ENCODE measurements at regions not wholly inside any gene's neighbourhood (a gene's known extent, or its start where the extent isn't known, plus 50 kb on each side); places are given as distances from the start of the nearest gene placed in this dataset.

- in situ Hi-C loops (cut with HindIII; ENCODE audit: low sequenced_read_pairs), result no loop called here
Observed at GRCh38 chr20:54708229-54708628, 232.8 kb downstream of the DOK5 start.

GRCh38 chr20:54707801-54708200 lies 232.4 kb downstream of the DOK5 start:
- in situ Hi-C loops (cut with HindIII; ENCODE audit: low sequenced_read_pairs), result no loop called here
- DNase-seq (ENCODE audit: low spot score), result no peak

More at GRCh38 chr20:54708229-54708628, 232.8 kb downstream of the DOK5 start:
- no peak for DNase-seq (ENCODE audit: low spot score)

DNA sequence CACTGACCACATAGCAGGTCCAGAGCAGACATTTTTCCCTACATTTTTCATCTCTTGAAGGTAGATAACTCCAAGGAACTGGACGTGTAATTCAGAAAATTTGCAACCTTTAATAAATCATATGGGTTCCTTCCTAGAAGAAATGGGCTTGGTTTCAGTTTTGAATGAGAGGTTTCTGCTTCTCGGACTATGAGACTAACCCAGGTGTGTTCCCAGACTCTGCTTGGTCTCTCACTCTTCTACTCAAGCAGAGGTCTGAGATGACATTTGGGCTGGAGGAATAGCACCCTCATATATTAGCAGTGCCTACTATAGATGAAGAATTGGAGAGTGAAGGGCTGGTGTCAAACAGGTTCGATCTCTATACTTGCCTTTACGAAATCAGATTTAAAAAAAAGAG lies 231.2 kb downstream of the DOK5 start:
- in situ Hi-C loops (cut with HindIII; ENCODE audit: low sequenced_read_pairs), result no loop called here
- DNase-seq (ENCODE audit: low spot score), result no peak

DNA sequence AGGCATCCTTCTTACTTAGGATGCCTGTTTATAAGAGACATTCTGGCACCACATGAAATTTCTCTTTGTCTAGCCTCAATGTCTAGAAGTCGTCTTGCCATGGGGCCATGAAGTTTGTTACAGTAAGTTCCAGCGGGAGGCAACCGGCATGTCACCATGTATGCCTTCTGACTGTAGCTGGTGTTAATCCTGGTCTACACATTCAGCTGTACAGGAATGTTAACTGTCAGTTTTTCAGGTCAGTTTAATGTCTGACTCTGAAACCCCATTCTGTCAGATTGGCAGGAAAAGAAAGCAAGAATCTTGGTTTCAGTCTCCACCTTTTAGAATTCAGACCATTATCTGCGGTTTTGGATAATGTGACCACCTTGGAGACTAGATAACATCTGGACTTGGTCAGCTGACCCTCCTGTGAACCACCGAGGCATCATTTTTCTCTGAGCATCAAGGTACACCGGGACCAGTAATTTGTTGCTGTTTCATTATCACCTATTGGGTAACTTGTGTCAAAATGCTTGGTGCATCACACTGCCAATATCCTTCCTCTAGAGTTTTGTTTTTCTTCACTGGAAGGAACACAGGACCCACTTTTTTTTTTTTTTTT lies 228.7 kb downstream of the DOK5 start:
- no peak for DNase-seq (ENCODE audit: low spot score)
- in situ Hi-C loops (cut with HindIII; ENCODE audit: low sequenced_read_pairs), result no loop called here

All from G401 (cell line).